ENCODE measurements at regions not wholly inside any gene's neighbourhood (a gene's known extent, or its start where the extent isn't known, plus 50 kb on each side); places are given as distances from the start of the nearest gene placed in this dataset.
"Not testable (repeated sequence)": the region's sequence is repeated elsewhere in the genome, so short reads cannot be mapped to it uniquely, and the experiment has no call there.

- Histone ChIP-seq H3K79me2 (ENCODE audit: control insufficient read depth, insufficient read depth, low read length) (no peaks in the 10 kb centered on the region), H3K9ac (replicated peaks; ENCODE audit: extremely low read depth, insufficient read depth, low read length) (no peak overlapping the region), H3K4me3 (replicated peaks in 1 of 3; ENCODE audit: insufficient read depth in 1 of 3, low read depth in 1 of 3, low read length in 3 of 3) (no peak overlapping the region), H4K20me1 (replicated peaks; ENCODE audit: control insufficient read depth, extremely low read depth, insufficient read depth, low read length) (no peaks in the 10 kb centered on the region), H3K27me3 (ENCODE audit: control insufficient read depth in 2 of 2, insufficient read depth in 2 of 2, low read length in 2 of 2) (no peaks in the 10 kb centered on the region), H2AFZ (ENCODE audit: low read depth, low read length) (no peak overlapping the region), H3K9me3 (replicated peaks; ENCODE audit: control insufficient read depth, insufficient read depth, low read length) (no peaks in the 10 kb centered on the region), H3K4me1 (ENCODE audit: control insufficient read depth, extremely low read depth, insufficient read depth, low read length) (no peaks in the 10 kb centered on the region), H3K27ac (ENCODE audit: insufficient read depth, low read depth, low read length) (no peak overlapping the region), H3K4me2 (ENCODE audit: insufficient read depth, low read length) (no peak overlapping the region), H3K36me3 (ENCODE audit: control insufficient read depth in 2 of 2, extremely low read depth in 1 of 2, insufficient read depth in 2 of 2, low read length in 2 of 2) (no peaks in the 10 kb centered on the region), H3K9me1 (replicated peaks; ENCODE audit: control insufficient read depth, extremely low read depth, insufficient read depth, low read length) (no peaks in the 10 kb centered on the region)
- dilution Hi-C loops (cut with MboI; ENCODE audit: extremely low pct_ligation_motif_present, low sequenced_read_pairs) (no loop called here), intact Hi-C loops (cut with micrococcal nuclease) (no loop called here)
- no peak for FAIRE-seq
- no TSS peak for BruUV-seq (replicated peaks)
- DNase-seq (ENCODE audit: low read depth, low spot score) = peak; percentile 11
- ChIA-PET CTCF (interaction anchor here (1.1 to 4.1 kb wide), 3 partner anchors 10 to 1159 kb away, joined by 3 to 22 read pairs (median 16); no protein-coding TSS in a partner anchor), POLR2A (no interaction called here)
- no peak for TF ChIP-seq EZH2 (IDR thresholded peaks at IDR 0.05; ENCODE audit: borderline replicate concordance, low read depth, low read length, severe bottlenecking)
- no peak for TF ChIP-seq GATA2 (IDR thresholded peaks at IDR 0.05; ENCODE audit: insufficient read depth, insufficient read length, low read depth, low read length)
- TF ChIP-seq JUN (IDR thresholded peaks at IDR 0.05; ENCODE audit: borderline replicate concordance, insufficient read depth, insufficient read length, low read depth) = no peak
- TF ChIP-seq MYC (IDR thresholded peaks at IDR 0.05; ENCODE audit: low read depth, low read length) = no peak
- TF ChIP-seq CTCF (IDR thresholded peaks at IDR 0.05; ENCODE audit: extremely low read depth in 1 of 2, insufficient read depth in 1 of 2, low read depth in 1 of 2, low read length in 2 of 2) = no peak
- no peak for TF ChIP-seq POLR2AphosphoS5 (IDR thresholded peaks at IDR 0.05; ENCODE audit: insufficient read depth, low read depth, low read length)
- TF ChIP-seq MAX (IDR thresholded peaks at IDR 0.05; ENCODE audit: insufficient read depth, insufficient read length) = no peak
- TF ChIP-seq POLR2A (IDR thresholded peaks at IDR 0.05; ENCODE audit: low read depth, low read length) = no peak
These were observed 353.7 kb upstream of the ANKRD30A start for GRCh38 chr10:36771725-36772124.

GRCh38 chr10:36769741-36770140, 355.7 kb upstream of the ANKRD30A start:
- FAIRE-seq; dilution Hi-C loops (cut with MboI; ENCODE audit: extremely low pct_ligation_motif_present, low sequenced_read_pairs); H3K36me3 ChIP-seq (ENCODE audit: control insufficient read depth in 2 of 2, extremely low read depth in 1 of 2, insufficient read depth in 2 of 2, low read length in 2 of 2): not testable (repeated sequence)

More at GRCh38 chr10:36769741-36770140, 355.7 kb upstream of the ANKRD30A start:
- H3K9me1 ChIP-seq (replicated peaks; ENCODE audit: control insufficient read depth, extremely low read depth, insufficient read depth, low read length); H2AFZ ChIP-seq (ENCODE audit: low read depth, low read length); H4K20me1 ChIP-seq (replicated peaks; ENCODE audit: control insufficient read depth, extremely low read depth, insufficient read depth, low read length); H3K9ac ChIP-seq (replicated peaks; ENCODE audit: extremely low read depth, insufficient read depth, low read length); H3K9me3 ChIP-seq (replicated peaks; ENCODE audit: control insufficient read depth, insufficient read depth, low read length); H3K4me1 ChIP-seq (ENCODE audit: control insufficient read depth, extremely low read depth, insufficient read depth, low read length); H3K4me3 ChIP-seq (replicated peaks in 1 of 3; ENCODE audit: insufficient read depth in 1 of 3, low read depth in 1 of 3, low read length in 3 of 3); intact Hi-C loops (cut with micrococcal nuclease); DNase-seq (ENCODE audit: low read depth, low spot score); H3K79me2 ChIP-seq (ENCODE audit: control insufficient read depth, insufficient read depth, low read length); H3K27me3 ChIP-seq (ENCODE audit: control insufficient read depth in 2 of 2, insufficient read depth in 2 of 2, low read length in 2 of 2); H3K4me2 ChIP-seq (ENCODE audit: insufficient read depth, low read length); H3K27ac ChIP-seq (ENCODE audit: insufficient read depth, low read depth, low read length); POLR2A ChIA-PET; BruUV-seq (replicated peaks): not testable (repeated sequence)
- CTCF ChIA-PET = interaction anchor here (1.3 to 4.1 kb wide), 2 partner anchors 10 to 1134 kb away, joined by 4 to 22 read pairs; no protein-coding TSS in a partner anchor

All from endothelial cell of umbilical vein (primary cell).